ENCODE measurements at regions not wholly inside any gene's neighbourhood (a gene's known extent, or its start where the extent isn't known, plus 50 kb on each side); places are given as distances from the start of the nearest gene placed in this dataset.

- H3K27ac ChIP-seq (ENCODE audit: low read depth, low read length): no peak overlapping the region
- H3K9me3 ChIP-seq (ENCODE audit: insufficient read depth, low read depth, low read length): no peaks in the 10 kb centered on the region
- H2BK12ac ChIP-seq (ENCODE audit: low read length): no peak overlapping the region
- WGBS (ENCODE audit: extremely low coverage, insufficient coverage, insufficient read length): no CpG with 5 or more reads among the region's 3 CpGs
- H3K4me1 ChIP-seq (ENCODE audit: control insufficient read depth in 1 of 2, insufficient read depth in 2 of 2, low read length in 2 of 2): no peaks in the 10 kb centered on the region
- no peak overlapping the region for H3K4me3 ChIP-seq (ENCODE audit: low read depth, low read length)
- no peak overlapping the region for H3K14ac ChIP-seq (ENCODE audit: low read length)
- no peaks in the 10 kb centered on the region for H3K36me3 ChIP-seq (ENCODE audit: control insufficient read depth in 1 of 2, insufficient read depth in 2 of 2, low read length in 2 of 2)
- H4K91ac ChIP-seq (ENCODE audit: low read depth, low read length): no peak overlapping the region
- H4K8ac ChIP-seq (ENCODE audit: low read depth, low read length): no peak overlapping the region
- no peaks in the 10 kb centered on the region for H3K79me1 ChIP-seq (ENCODE audit: low read length)
- H2AFZ ChIP-seq (ENCODE audit: insufficient read depth, low read length, poor library complexity): no peak overlapping the region
- H3K4ac ChIP-seq (ENCODE audit: low read depth, low read length): no peak overlapping the region
- H3K23ac ChIP-seq (ENCODE audit: low read length): no peak overlapping the region
- H3K79me2 ChIP-seq (ENCODE audit: control insufficient read depth, insufficient read depth, low read length, poor library complexity): no peaks in the 10 kb centered on the region
- H2AK5ac ChIP-seq (ENCODE audit: low read length): no peak overlapping the region
- no peak overlapping the region for H2BK120ac ChIP-seq (ENCODE audit: insufficient read depth, low read length, poor library complexity)
- no peak overlapping the region for H3K9ac ChIP-seq (ENCODE audit: low read length)
- no peak overlapping the region for H2BK5ac ChIP-seq (ENCODE audit: low read depth, low read length, poor library complexity)
- no peak for DNase-seq
- no peaks in the 10 kb centered on the region for H3K27me3 ChIP-seq (ENCODE audit: insufficient read depth, low read length)
- no peak overlapping the region for H4K12ac ChIP-seq (ENCODE audit: low read depth, low read length)
- no peak overlapping the region for H3K18ac ChIP-seq (ENCODE audit: low read length)
- no peak overlapping the region for H3K4me2 ChIP-seq (ENCODE audit: low read length)
These were observed 623.1 kb downstream of the TECRL start for GRCh38 chr4:63786171-63786570.

DNA sequence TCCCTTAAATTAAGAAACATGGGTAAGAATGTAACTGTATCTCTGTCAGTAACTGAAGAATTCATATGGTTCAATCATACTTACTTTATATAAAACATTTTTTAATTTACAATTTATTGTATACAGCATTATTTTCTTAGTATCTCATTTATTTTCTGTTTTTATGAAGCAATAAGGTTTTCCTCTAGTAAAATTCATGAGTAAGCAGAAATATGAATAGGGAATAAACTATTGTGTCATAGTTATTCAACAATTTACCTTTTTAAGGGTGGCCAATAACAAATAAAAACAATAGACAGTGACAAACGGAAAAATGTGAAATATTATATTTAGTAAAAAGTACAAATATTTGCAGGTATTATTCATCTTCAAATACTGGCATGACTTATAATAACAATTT lies 624.4 kb downstream of the TECRL start:
- H3K4ac ChIP-seq (ENCODE audit: low read depth, low read length): no peak overlapping the region
- no peaks in the 10 kb centered on the region for H3K79me1 ChIP-seq (ENCODE audit: low read length)
- no peak overlapping the region for H3K18ac ChIP-seq (ENCODE audit: low read length)
- no peak overlapping the region for H3K27ac ChIP-seq (ENCODE audit: low read depth, low read length)
- H2AFZ ChIP-seq (ENCODE audit: insufficient read depth, low read length, poor library complexity): no peak overlapping the region
- no peak overlapping the region for H3K4me2 ChIP-seq (ENCODE audit: low read length)
- no peak overlapping the region for H3K14ac ChIP-seq (ENCODE audit: low read length)
- no peak overlapping the region for H4K12ac ChIP-seq (ENCODE audit: low read depth, low read length)
- no peak overlapping the region for H2AK5ac ChIP-seq (ENCODE audit: low read length)
- no peaks in the 10 kb centered on the region for H3K9me3 ChIP-seq (ENCODE audit: insufficient read depth, low read depth, low read length)
- H4K8ac ChIP-seq (ENCODE audit: low read depth, low read length): no peak overlapping the region
- no peaks in the 10 kb centered on the region for H3K4me1 ChIP-seq (ENCODE audit: control insufficient read depth in 1 of 2, insufficient read depth in 2 of 2, low read length in 2 of 2)
- no peak overlapping the region for H3K23ac ChIP-seq (ENCODE audit: low read length)
- H4K91ac ChIP-seq (ENCODE audit: low read depth, low read length): no peak overlapping the region
- H3K27me3 ChIP-seq (ENCODE audit: insufficient read depth, low read length): no peaks in the 10 kb centered on the region
- no peak overlapping the region for H2BK5ac ChIP-seq (ENCODE audit: low read depth, low read length, poor library complexity)
- H3K4me3 ChIP-seq (ENCODE audit: low read depth, low read length): no peak overlapping the region
- no peak overlapping the region for H2BK120ac ChIP-seq (ENCODE audit: insufficient read depth, low read length, poor library complexity)
- no CpG with 5 or more reads among the region's 1 CpG for WGBS (ENCODE audit: extremely low coverage, insufficient coverage, insufficient read length)
- H3K79me2 ChIP-seq (ENCODE audit: control insufficient read depth, insufficient read depth, low read length, poor library complexity): no peaks in the 10 kb centered on the region
- no peak overlapping the region for H2BK12ac ChIP-seq (ENCODE audit: low read length)
- no peaks in the 10 kb centered on the region for H3K36me3 ChIP-seq (ENCODE audit: control insufficient read depth in 1 of 2, insufficient read depth in 2 of 2, low read length in 2 of 2)
- no peak for DNase-seq
- no peak overlapping the region for H3K9ac ChIP-seq (ENCODE audit: low read length)

DNA sequence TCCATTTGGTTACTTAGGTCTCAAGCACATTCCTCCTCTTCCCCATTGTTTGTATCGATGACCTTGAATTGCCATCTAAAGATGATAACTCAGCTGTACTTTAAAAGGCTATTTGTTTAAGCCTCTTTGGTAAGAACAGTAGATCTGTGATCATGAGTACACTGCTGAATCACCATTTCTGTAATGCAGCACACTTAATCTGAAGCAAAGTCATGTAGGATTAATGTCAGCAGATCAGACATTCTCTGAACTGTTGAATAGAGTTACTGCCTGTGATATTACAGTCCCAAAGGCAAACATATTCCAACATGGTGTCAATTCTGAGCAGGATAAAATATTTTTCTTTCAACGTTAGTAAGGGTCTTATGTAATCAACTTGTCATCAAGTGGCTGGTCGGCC lies 631.6 kb downstream of the TECRL start:
- no peak overlapping the region for H3K9ac ChIP-seq (ENCODE audit: low read length)
- H2AK5ac ChIP-seq (ENCODE audit: low read length): no peak overlapping the region
- no peak overlapping the region for H3K4ac ChIP-seq (ENCODE audit: low read depth, low read length)
- no peak overlapping the region for H3K4me2 ChIP-seq (ENCODE audit: low read length)
- no peaks in the 10 kb centered on the region for H3K27me3 ChIP-seq (ENCODE audit: insufficient read depth, low read length)
- no peak overlapping the region for H3K14ac ChIP-seq (ENCODE audit: low read length)
- H3K36me3 ChIP-seq (ENCODE audit: control insufficient read depth in 1 of 2, insufficient read depth in 2 of 2, low read length in 2 of 2): no peaks in the 10 kb centered on the region
- H4K12ac ChIP-seq (ENCODE audit: low read depth, low read length): no peak overlapping the region
- no peak overlapping the region for H2BK120ac ChIP-seq (ENCODE audit: insufficient read depth, low read length, poor library complexity)
- H3K79me2 ChIP-seq (ENCODE audit: control insufficient read depth, insufficient read depth, low read length, poor library complexity): no peaks in the 10 kb centered on the region
- no peak overlapping the region for H3K18ac ChIP-seq (ENCODE audit: low read length)
- H2BK12ac ChIP-seq (ENCODE audit: low read length): no peak overlapping the region
- no peak overlapping the region for H2BK5ac ChIP-seq (ENCODE audit: low read depth, low read length, poor library complexity)
- no CpG with 5 or more reads among the region's 3 CpGs for WGBS (ENCODE audit: extremely low coverage, insufficient coverage, insufficient read length)
- H3K23ac ChIP-seq (ENCODE audit: low read length): no peak overlapping the region
- no peak overlapping the region for H4K91ac ChIP-seq (ENCODE audit: low read depth, low read length)
- H3K4me1 ChIP-seq (ENCODE audit: control insufficient read depth in 1 of 2, insufficient read depth in 2 of 2, low read length in 2 of 2): no peaks in the 10 kb centered on the region
- H3K4me3 ChIP-seq (ENCODE audit: low read depth, low read length): no peak overlapping the region
- no peak overlapping the region for H3K27ac ChIP-seq (ENCODE audit: low read depth, low read length)
- H4K8ac ChIP-seq (ENCODE audit: low read depth, low read length): no peak overlapping the region
- no peaks in the 10 kb centered on the region for H3K79me1 ChIP-seq (ENCODE audit: low read length)
- no peak overlapping the region for H2AFZ ChIP-seq (ENCODE audit: insufficient read depth, low read length, poor library complexity)
- no peak for DNase-seq
- no peaks in the 10 kb centered on the region for H3K9me3 ChIP-seq (ENCODE audit: insufficient read depth, low read depth, low read length)

GRCh38 chr4:63764400-63764799 lies 644.9 kb downstream of the TECRL start:
- no peak overlapping the region for H2AK5ac ChIP-seq (ENCODE audit: low read length)
- no peak for DNase-seq
- no peak overlapping the region for H4K12ac ChIP-seq (ENCODE audit: low read depth, low read length)
- no peak overlapping the region for H2AFZ ChIP-seq (ENCODE audit: insufficient read depth, low read length, poor library complexity)
- no peaks in the 10 kb centered on the region for H3K27me3 ChIP-seq (ENCODE audit: insufficient read depth, low read length)
- no peak overlapping the region for H3K4me3 ChIP-seq (ENCODE audit: low read depth, low read length)
- no peak overlapping the region for H2BK12ac ChIP-seq (ENCODE audit: low read length)
- H3K79me1 ChIP-seq (ENCODE audit: low read length): no peaks in the 10 kb centered on the region
- H4K91ac ChIP-seq (ENCODE audit: low read depth, low read length): no peak overlapping the region
- no peak overlapping the region for H3K9ac ChIP-seq (ENCODE audit: low read length)
- no peaks in the 10 kb centered on the region for H3K4me1 ChIP-seq (ENCODE audit: control insufficient read depth in 1 of 2, insufficient read depth in 2 of 2, low read length in 2 of 2)
- H3K27ac ChIP-seq (ENCODE audit: low read depth, low read length): no peak overlapping the region
- no peaks in the 10 kb centered on the region for H3K9me3 ChIP-seq (ENCODE audit: insufficient read depth, low read depth, low read length)
- no peaks in the 10 kb centered on the region for H3K36me3 ChIP-seq (ENCODE audit: control insufficient read depth in 1 of 2, insufficient read depth in 2 of 2, low read length in 2 of 2)
- no peak overlapping the region for H3K18ac ChIP-seq (ENCODE audit: low read length)
- H2BK5ac ChIP-seq (ENCODE audit: low read depth, low read length, poor library complexity): no peak overlapping the region
- H3K23ac ChIP-seq (ENCODE audit: low read length): no peak overlapping the region
- no peak overlapping the region for H3K4me2 ChIP-seq (ENCODE audit: low read length)
- H3K4ac ChIP-seq (ENCODE audit: low read depth, low read length): no peak overlapping the region
- no peak overlapping the region for H4K8ac ChIP-seq (ENCODE audit: low read depth, low read length)
- no peaks in the 10 kb centered on the region for H3K79me2 ChIP-seq (ENCODE audit: control insufficient read depth, insufficient read depth, low read length, poor library complexity)
- H2BK120ac ChIP-seq (ENCODE audit: insufficient read depth, low read length, poor library complexity): no peak overlapping the region
- no CpG with 5 or more reads among the region's 4 CpGs for WGBS (ENCODE audit: extremely low coverage, insufficient coverage, insufficient read length)
- no peak overlapping the region for H3K14ac ChIP-seq (ENCODE audit: low read length)

Data from trophoblast cell (in vitro differentiated cells and primary cell).